Middle frontal gyrus (tissue), 1 donor: ENCODE measurements at regions not wholly inside any gene's neighbourhood (a gene's known extent, or its start where the extent isn't known, plus 50 kb on each side); places are given as distances from the start of the nearest gene placed in this dataset.
"Not testable (repeated sequence)": the region's sequence is repeated elsewhere in the genome, so short reads cannot be mapped to it uniquely, and the experiment has no call there.

Source experiments
- DNase-seq: peaks from one replicate; pipeline ENCODE4 v3.0.0-alpha.2; 2015; ENCODE audit warnings: low spot score; ENCODE audit errors: extremely low spot score

DNA sequence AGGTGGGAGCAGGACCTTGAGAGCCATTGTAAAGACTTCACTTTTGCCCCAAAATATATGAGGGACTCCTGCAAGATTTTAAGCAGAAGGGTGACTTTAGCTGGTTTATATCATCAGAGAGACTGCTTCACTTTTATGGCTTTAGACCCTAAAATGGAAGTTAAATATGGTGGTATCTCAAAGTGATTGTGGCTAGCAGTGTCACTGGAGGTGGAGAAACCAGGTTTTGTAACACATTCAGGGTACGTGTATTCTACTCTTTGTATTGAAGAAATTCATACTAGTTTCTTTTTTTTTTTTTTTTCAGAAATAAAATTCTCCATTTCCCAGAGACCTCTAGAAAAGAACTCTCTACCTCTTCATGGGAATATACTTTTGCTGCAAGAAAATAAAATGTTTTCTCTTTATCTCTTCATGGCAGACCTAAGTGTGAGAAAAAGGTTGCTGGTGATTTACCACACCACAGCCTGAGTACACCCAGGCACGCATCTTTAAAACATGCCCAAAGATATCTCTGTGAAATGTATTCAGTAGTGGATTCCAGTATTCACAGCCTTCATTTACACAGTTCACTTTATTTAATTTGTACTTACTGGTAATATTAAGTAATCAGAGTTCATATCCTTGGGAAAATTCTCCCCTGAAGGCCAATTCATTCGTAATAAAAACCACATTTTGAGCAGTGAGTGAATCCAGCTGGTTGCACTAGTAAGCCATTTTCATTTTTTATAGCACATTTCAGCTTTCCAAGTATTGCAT, 74.3 kb upstream of the GUCY1A1 start:
- no peak for DNase-seq

DNA sequence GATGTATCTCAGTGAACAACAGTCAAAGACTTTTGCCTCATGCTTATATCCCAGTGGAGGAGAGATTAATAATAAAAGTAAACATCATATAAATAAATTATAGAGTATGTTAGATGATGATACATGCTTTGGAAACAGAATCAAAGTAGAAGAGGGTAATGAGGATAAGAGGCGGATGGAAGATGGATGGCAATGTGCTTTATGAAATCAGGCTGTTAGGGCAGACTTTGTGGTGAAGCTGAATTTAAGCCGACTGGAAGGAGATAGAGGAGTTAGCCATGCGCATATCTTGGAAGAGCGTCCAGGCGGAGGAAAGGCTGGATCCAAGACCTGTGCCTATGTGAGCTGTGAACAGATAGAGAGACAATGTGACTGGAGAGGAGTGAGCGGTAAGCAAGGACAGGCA, 74.9 kb upstream of the GUCY1A1 start:
- no peak for DNase-seq

DNA sequence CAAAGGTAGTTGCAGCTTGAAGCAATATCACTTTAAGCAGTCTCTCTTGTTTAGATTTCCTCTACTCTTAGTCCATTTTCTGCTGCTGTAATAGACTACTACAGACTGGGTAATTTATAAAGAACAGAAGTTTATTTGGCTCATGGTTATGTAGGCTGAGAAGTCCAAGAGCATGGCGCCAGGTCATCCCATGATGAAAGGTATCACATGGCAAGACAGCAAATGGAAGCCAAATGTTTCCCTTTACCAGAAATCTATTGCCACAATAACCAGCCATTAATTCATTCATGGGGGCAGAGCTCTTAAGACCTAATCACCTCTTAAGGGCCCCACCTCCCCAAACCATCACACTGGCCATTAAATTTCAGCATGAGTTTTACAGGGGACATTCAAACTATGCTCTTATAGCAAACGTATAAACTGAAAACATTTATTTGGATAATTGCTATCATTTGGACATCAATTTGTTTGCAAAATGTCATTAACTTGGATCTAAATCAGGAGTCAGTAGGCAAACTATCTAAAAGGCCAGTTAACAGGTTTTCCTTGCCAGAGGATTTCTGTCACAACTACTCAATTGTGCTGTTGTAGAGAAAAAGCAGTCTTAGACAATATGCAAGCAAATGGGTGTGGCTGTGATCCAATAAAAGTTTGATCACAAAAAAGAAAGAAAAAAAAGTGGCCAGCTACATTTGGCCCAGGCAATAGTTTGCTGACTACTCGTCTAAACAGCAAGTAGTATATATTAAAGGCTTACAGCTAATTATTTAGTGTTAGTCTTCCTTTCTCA, 75.7 kb upstream of the GUCY1A1 start:
- DNase-seq, result no peak

DNA sequence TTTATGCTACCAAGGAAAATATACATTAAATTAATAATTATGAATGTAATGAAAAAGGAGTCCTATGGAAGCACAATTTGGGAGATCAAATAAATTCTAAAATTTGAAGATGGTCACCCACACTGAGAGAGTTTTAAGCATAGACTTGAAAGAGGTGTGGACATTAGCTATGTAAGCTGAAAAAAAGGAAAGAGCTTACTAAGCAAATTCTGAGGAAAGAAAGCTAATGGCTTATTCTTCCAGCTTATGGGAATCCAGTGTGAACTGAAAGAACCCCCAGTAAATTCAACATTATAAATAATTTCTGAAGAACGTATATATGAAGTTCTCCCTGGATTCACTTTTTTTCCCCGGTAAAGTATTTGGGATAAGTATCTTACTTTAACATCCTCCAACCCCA, 78.2 kb upstream of the GUCY1A1 start:
- no peak for DNase-seq

DNA sequence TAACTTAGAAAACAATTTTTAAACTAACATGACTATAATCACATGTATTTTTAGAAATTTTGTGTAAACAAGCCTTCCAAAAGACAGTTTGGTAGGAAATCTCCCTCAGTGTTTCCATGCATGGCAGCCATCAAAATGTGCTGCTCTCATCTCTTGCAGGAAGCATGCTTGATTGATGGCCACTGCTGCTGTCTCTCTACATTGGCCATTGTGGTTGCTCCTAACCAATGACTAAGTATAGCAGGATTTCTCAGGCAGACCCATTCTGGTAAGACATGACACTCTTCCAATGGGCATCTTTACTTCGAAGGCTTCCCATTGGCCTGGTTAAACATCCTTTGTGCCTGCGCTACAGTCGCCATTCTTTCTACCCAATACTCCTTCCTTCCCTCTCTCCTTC, 78.9 kb upstream of the GUCY1A1 start:
- DNase-seq, result no peak

DNA sequence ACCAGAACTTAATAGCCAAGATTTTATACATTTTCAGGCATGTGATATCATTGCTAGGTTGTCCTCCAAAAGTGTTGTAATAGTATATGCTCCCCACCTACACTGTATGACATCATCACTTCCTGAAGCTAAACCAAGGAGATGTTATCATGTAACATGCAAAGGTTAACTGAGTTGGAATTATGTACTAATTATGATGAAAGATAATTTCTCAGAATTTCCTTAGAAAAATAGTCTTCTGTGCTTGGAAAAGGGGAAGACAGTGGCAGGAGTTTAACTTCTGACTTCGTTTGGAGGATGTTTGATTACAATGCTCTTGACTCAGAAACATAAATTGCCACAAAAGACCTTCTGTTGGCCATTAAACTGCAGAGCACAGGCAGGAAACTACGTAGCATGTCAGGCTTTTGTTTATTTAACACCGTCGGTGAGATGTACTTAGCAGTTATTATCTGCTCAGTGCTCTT, 83.6 kb upstream of the GUCY1A1 start:
- DNase-seq, result no peak

DNA sequence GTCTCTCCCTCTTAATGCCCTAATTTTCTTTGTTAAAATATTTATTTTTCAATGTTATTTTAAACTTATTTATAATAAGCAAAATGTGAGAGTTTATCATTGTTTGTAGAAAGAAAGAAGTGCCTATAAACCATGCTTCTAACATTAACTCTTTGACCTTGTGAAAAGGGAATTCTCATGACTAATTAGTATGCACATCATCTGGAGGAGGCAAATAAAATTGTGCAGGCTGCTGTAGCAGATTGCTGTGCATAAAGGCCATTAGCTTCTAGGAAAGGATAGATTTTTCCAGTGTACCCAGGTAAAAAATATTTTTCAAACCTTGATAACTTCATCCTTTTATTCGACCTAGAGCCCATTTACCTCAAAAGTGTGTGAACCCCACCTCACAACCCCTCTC, 84.6 kb upstream of the GUCY1A1 start:
- DNase-seq, result no peak

DNA sequence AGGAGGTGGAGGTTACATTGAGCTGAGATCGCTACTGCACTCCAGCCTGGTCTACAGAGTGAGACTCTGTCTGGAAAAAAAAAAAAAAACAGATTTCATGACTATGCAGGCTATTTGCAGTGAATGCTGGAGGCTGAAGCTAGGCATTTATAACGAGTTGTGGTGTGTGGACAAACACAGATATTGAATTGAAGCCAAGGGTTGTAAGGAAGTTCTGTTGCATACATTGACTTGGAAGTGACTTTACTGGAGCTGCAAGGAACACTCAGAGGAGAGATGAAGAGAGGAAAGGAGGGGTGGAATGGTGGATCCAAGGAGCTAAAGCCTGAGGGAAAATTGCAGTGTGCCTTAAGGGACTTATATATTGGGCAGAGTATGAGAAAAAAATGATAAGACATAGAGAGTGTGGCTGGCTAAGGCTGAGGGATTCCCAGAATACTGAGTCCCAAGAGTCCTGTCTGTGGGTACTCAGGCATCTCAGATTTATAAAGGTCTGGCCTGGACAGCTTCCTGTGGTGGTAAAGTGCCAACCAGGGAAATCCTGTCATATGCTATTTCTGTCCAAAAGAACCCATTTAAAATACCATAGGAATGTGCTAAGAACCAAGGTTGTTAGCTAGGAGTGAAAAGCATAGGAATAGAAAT, 87.8 kb upstream of the GUCY1A1 start:
- no peak for DNase-seq

DNA sequence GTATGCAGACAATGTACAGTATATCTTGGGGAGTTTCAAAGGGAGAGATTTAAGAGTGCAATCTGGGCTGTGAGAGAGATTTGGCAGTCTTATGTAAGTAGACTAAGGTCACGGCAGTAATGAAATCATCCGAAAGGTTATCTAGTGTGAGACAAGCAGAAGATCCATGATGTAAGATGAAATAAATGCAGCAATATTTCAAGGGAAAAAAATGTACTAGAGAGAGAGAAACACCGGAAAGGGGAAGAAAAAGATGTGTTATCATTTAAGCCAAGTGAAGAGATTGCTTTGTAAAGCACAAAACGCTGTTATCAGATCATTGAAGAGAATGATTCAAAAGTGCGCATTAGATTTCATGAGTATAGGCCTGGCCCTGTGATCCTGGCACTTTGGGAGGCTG, 88.4 kb upstream of the GUCY1A1 start:
- no peak for DNase-seq

DNA sequence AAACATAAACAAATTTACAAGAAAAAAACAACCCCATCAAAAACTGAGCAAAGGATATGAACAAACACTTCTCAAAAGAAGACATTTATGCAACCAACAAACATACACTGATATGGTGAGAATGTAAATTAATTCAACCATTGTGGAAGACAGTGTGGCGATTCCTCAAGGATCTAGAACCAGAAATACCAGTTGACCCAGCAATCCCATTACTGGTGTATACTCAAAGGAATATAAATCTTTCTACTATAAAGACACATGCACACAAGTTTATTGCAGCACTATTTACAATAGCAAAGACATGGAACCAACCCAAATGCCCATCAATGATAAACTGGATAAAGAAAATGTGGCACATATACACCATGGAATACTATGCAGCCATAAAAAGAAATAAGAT, 92.3 kb upstream of the GUCY1A1 start:
- not testable (repeated sequence) for DNase-seq

DNA sequence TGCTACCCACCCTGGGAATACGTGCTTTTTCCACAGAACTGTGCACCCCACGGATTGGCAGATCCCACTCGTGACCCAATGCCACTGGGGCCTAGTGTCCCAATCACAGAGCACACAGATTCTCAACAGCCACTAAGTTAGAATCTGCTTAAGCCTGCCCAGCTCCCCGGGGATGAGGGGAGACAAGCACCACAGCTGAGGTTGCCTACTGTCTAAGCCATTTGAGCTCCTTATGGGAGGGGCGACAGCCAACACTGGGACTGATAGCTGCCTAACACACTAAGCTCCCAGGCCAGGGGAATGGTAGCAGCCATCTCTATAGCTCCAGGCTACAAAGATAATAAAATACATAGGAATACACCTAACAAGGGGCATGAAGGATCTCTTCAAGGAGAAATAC, 93.5 kb upstream of the GUCY1A1 start:
- no peak for DNase-seq

DNA sequence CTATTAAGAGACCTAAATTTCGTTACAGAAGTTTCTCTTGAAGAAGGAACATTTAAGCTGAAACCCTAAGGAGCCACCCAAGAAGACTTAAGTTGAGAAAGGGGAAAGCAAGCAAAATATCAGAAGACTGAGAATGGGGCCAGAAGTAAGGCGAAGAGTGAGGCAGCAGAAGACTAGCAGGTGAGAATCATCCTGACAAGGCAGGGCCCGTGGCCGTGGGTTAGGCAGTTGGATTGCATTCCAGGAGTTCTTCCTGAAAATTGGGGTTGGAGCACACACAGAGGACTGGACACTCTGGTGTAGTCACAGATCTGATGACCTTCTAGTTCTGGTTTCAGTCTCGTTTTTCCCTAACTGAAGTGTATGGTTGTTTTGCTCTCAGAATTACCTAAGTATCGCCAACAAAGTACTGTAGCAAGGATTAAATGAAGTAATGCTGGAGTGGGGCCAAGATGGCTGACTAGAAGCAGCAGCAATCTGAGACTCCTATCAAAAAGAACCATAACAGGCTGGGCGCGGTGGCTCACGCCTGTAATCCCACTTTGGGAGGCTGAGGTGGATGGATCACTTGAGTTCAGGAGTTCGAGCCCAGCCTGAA, 94.4 kb upstream of the GUCY1A1 start:
- no peak for DNase-seq

DNA sequence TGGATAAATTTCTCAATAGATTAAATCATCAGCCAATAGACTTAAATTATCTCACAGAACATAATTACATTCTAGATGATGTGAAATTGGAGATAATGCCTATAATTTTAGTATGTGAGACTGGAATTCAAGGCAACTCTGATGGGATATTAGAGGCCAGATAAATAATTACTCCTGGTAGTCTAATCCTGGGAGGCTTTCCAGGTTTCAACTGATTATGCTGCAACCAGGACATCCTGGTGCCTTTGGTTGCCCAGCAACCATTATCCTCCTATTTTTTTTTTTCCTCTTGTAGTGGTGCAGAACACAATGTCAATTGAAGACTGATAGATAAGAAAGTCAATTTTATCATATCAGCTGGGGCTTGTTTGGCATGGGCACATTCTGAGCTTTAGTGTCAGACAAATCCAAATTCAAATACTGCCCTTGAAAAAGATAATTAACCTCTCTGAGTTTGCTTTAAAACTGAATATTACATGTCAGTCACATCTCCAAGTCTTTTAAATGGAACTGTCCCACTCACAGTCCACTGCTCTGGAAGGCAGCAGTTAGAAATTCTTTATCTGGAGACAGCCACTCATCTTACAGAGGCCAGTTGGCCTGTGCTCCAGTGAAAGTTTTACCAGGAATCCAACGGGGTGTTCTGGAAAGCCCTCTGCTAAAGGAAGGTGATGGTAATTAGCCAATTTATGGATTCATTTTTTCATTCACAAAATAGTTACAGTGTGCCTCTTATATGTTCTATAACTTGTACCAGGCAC, 95.3 kb upstream of the GUCY1A1 start:
- DNase-seq, result no peak

DNA sequence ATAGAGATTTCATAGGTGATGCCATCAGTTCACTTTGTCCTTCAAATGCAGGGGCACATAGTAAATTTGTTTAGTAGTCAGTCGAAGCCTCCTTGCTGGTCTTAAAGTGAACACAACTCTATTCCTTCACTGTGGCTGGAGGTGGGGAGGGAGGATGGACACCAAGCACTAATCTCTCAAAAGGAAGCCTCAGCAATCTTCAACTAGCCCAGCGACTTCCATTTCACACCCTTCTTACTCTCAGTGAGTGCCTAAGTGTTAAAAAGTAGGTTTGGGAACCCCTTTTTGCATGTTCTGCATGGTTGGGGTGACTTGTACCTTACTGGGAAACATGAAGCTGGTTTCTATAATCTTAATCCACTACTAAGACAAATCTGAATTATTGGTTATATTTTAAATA, 96.0 kb upstream of the GUCY1A1 start:
- DNase-seq, result no peak

DNA sequence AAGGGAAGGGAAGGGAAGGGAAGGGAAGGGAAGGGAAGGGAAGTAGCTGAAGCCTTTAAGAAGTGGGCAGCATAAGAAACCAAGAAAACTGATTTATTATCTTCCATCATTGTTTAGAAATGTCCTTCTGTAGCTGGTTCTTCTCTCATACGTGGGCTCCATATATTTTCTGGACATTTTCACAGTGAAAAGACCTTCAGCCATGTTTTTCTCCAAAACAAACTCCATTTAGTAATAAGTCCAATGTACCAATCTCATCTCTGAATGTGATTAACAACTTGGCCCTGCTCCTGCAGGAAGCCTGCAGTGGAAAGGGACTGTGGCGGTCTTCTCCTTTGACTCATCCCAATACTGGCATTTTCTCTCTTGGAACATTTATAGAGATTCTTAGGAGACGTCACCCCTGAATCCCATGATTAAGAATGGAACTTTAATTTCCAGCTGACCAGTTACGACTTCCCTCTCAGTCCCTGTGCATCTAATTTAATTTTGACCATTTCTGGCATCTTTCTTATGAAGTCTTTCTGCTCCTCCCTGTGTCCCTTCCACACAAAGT, 96.6 kb upstream of the GUCY1A1 start:
- DNase-seq, result no peak

DNA sequence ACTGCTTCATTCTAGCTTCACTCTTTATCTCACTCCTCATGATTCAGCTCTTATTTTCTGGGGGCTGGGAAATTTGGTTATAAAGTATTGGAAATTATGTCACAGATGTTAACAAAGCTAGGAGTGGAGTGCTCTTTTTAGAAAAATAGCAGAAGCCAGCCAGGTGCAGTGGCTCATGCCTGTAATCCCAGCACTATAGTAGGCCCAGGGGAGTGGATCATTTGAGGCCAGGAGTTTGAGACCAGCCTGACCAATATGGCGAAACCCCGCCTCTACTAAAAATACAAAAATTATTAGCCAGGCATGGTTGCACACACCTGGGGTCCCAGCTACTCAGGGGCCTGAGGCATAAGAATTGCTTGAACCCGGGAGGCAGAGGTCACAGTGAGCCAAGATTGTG, 97.2 kb upstream of the GUCY1A1 start:
- no peak for DNase-seq

DNA sequence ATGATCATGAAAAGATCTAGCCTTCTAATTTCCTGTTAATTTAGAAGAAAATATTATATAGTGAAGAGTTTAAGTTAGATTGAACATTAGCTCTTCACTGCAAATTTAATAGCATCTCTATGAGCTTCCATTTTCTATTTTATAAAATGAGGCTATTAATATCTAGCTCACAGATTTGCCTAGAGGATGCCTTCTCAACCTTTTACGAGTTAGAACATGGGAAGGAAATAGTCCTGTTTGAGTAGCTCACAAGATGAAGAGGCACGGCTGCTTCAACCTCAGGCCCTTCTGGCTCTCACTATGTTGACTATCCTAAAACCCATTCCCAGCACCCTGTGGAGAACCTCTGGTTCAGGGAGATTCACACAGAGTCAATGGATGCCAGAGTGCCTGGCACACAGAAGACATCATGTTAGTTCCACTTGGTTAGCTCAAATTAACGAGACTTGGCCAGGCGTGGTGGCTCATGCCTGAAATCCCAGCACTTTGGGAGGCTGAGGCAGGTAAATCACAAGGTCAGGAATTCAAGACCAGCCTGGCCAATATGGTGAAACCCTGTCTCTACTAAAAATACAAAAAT, 97.9 kb upstream of the GUCY1A1 start:
- DNase-seq, result no peak

DNA sequence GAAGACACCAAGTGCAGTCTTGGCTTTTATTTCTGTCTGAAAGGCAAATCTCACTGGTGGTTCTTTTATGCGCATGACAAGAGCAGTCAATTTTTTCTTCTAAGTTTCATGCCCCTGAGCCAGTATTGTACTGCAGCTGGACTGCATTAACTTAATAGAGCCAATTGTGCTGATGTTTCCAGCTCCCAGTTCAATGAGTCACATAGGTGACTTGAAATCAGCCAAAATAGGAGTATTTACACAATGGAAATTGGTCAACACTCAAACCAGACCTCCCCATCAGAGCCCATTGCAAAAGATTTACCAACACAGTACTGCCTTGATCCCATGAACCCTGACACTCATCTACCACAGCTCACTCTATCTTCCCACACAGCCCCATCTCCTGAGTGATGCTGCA, 100.3 kb upstream of the GUCY1A1 start:
- no peak for DNase-seq

DNA sequence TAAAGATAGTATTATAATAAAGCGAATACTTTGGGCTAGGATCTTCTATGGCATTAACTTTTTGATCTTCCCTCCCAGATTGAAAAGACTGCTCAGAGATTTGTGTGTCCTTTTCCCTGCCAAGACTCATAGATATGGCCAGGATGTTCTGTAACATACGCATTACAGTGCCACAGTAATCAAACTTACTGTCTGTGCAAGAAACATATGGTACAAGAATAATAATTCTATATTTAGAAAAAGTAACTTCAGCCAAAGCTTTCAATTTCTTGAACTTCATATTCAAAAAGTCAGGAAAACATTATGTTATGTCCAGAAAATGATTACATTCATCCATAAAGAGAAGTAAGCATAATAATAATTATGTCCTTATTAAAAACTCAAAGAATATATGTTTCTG, 100.9 kb upstream of the GUCY1A1 start:
- DNase-seq, result no peak

DNA sequence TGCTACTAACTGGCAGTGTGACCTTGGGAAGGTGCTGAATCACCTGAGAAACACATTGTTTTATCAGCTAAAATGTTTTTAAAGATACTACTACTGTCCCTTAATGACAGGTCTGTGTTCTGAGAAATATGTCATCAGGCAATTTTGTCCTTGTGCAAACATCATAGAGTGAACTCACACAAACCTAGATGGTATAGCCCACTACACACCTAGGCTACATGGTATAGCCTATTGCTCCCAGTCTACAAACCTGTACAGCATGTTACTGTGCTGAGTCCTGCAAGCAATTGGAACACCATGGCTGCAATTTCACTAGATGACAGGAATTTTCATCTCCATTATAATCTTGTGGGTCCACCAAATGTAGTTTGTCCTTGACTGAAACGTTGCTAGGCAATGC, 101.3 kb upstream of the GUCY1A1 start:
- DNase-seq, result no peak

DNA sequence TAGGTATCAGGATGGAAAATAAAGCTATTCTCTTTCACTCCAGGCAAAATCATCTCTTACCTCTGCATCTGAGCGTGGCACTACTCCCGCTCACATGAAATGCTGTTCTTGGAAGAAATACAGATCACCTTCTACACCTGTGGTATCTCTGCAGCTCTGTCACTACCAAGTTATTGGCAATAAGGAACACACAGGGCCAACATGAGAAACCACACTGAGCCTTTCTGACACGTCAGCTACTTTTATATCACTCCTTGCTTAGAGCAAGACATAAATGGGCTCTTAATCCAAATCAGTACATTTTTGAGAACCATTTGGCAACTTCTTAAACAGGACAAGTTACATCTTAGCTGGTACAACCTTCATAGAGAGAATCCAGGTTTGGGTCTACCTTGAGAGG, 101.8 kb upstream of the GUCY1A1 start:
- DNase-seq, result no peak
